ENCODE measurements at regions not wholly inside any gene's neighbourhood (a gene's known extent, or its start where the extent isn't known, plus 50 kb on each side); places are given as distances from the start of the nearest gene placed in this dataset.

- TF ChIP-seq CTCF (IDR thresholded peaks at IDR 0.05), result no peak
- no peak for TF ChIP-seq POLR2A (IDR thresholded peaks at IDR 0.05)
- no peak for TF ChIP-seq EP300 (IDR thresholded peaks at IDR 0.05)
- TF ChIP-seq POLR2AphosphoS5 (IDR thresholded peaks at IDR 0.05), result no peak
These were observed 148.1 kb downstream of the SALL1 start for GRCh38 chr16:51002881-51003490.
